ENCODE measurements at regions not wholly inside any gene's neighbourhood (a gene's known extent, or its start where the extent isn't known, plus 50 kb on each side); places are given as distances from the start of the nearest gene placed in this dataset.
A peak's percentile ranks its signal among the peaks of the same experiment; 100 is the strongest.

GRCh38 chr2:64221935-64222334, 77.7 kb upstream of the PELI1 start:
- no peak for DNase-seq (ENCODE audit: low spot score)

- no peak for DNase-seq (ENCODE audit: low spot score)
Measured at GRCh38 chr2:64222351-64222750, 78.1 kb upstream of the PELI1 start.

- DNase-seq (ENCODE audit: low spot score) = no peak
Measured at GRCh38 chr2:64223055-64223454, 78.8 kb upstream of the PELI1 start.

- no peak for DNase-seq (ENCODE audit: low spot score)
Measured at GRCh38 chr2:64225491-64225890, 81.3 kb upstream of the PELI1 start.

GRCh38 chr2:64226611-64227010, 82.4 kb upstream of the PELI1 start:
- DNase-seq (ENCODE audit: low spot score) = no peak

- no peak for DNase-seq (ENCODE audit: low spot score)
Measured at GRCh38 chr2:64227603-64228125, 83.4 kb upstream of the PELI1 start.

GRCh38 chr2:64228126-64228678, 84.0 kb upstream of the PELI1 start:
- peak; percentile 78 for DNase-seq (ENCODE audit: low spot score)

- no peak for DNase-seq (ENCODE audit: low spot score)
Measured at GRCh38 chr2:64228918-64229317, 84.7 kb upstream of the PELI1 start.

GRCh38 chr2:64230540-64230939, 86.3 kb upstream of the PELI1 start:
- DNase-seq (ENCODE audit: low spot score) = no peak

GRCh38 chr2:64232266-64232665, 88.0 kb upstream of the PELI1 start:
- DNase-seq (ENCODE audit: low spot score) = no peak

- no peak for DNase-seq (ENCODE audit: low spot score)
Measured at GRCh38 chr2:64233376-64233922, 89.2 kb upstream of the PELI1 start.

GRCh38 chr2:64234150-64234549, 89.9 kb upstream of the PELI1 start:
- no peak for DNase-seq (ENCODE audit: low spot score)

- DNase-seq (ENCODE audit: low spot score) = no peak
Measured at GRCh38 chr2:64234785-64235184, 90.6 kb upstream of the PELI1 start.

GRCh38 chr2:64237266-64237665, 93.0 kb upstream of the PELI1 start:
- DNase-seq (ENCODE audit: low spot score) = no peak

GRCh38 chr2:64238799-64239198, 94.6 kb upstream of the PELI1 start:
- DNase-seq (ENCODE audit: low spot score) = no peak

- DNase-seq (ENCODE audit: low spot score) = peak; percentile 32
Measured at GRCh38 chr2:64243081-64244036, 99.1 kb upstream of the PELI1 start.

- DNase-seq (ENCODE audit: low spot score) = peak; percentile 83
Measured at GRCh38 chr2:64244037-64244416, 99.8 kb upstream of the PELI1 start.

GRCh38 chr2:64245631-64246030, 101.4 kb upstream of the PELI1 start:
- no peak for DNase-seq (ENCODE audit: low spot score)

- no peak for DNase-seq (ENCODE audit: low spot score)
Measured at GRCh38 chr2:64246962-64247361, 102.7 kb upstream of the PELI1 start.

GRCh38 chr2:64249426-64249825, 105.2 kb upstream of the PELI1 start:
- no peak for DNase-seq (ENCODE audit: low spot score)

- DNase-seq (ENCODE audit: low spot score) = no peak
Measured at GRCh38 chr2:64250063-64250462, 105.8 kb upstream of the PELI1 start.

- DNase-seq (ENCODE audit: low spot score) = no peak
Measured at GRCh38 chr2:64250751-64251423, 106.7 kb upstream of the PELI1 start.
